SIG-M5 (cell line): ENCODE measurements at regions not wholly inside any gene's neighbourhood (a gene's known extent, or its start where the extent isn't known, plus 50 kb on each side); places are given as distances from the start of the nearest gene placed in this dataset.
"Not testable (repeated sequence)": the region's sequence is repeated elsewhere in the genome, so short reads cannot be mapped to it uniquely, and the experiment has no call there.

Source experiments
- DNase-seq: peaks from one replicate; lab custom pipeline; 2025; lab: John Stamatoyannopoulos, UW

DNA sequence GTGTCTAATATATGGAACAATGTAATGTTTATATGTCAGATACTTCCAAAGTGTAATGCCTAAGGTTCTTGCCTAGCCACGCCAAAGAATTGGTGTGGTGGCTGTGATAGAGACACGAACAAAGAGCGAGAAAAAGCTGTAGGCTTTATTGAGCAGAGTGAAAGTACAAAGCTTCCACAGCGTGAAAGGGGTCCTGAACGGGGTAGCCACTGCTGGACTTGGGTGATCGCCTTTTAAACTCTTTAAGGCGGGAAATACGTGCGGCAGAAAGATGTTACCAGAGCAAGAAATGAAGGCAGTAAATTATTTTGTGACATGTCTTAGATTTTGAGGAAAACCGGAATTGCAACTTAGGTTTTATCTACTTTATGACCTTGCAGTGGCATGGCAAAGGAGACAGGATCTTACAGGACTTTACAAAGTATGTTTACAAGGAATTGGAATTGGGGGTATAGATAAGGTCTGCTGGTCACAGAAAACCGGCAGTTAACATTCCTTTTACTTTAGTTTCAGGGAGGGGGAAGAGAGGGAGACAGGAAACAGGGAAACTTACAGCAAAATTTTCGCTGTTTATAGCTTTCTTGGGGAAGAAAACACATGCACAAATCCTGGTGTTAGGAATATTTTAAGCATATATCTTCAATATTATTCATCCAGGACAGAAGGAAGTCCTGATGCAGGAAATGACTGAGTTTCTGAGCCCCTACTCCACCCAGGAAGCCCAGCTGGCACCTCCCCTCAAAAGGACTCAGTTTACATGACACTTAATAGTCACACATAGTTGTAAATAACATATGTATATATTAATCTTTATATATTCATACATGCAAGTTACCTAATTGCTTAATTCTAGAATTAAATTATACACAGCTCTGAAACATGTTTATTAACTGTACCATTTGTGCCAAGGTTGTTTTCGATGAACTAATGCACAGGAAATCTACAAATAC, 421.3 kb upstream of the PABPC4L start:
- not testable (repeated sequence) for DNase-seq

GRCh38 chr4:134622199-134622598, 420.6 kb upstream of the PABPC4L start:
- DNase-seq: no peak

DNA sequence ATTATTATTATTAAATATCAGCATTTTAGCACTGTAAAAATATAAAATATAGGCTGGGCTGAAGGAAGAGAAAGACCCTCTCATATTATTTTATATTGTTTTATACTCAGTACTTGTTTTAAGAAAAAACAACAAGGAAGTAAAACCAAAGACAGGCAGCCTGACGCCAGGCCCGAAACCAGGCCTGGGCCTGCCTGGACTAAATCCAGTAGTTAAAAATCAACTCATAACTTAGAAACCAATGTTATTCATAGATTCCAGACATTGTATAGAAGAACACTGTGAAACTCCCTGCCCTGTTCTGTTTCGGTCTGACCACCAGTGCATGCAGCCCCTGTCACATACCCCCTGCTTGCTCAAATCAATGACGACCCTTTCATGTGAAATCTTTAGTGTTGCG, 420.1 kb upstream of the PABPC4L start:
- not testable (repeated sequence) for DNase-seq

DNA sequence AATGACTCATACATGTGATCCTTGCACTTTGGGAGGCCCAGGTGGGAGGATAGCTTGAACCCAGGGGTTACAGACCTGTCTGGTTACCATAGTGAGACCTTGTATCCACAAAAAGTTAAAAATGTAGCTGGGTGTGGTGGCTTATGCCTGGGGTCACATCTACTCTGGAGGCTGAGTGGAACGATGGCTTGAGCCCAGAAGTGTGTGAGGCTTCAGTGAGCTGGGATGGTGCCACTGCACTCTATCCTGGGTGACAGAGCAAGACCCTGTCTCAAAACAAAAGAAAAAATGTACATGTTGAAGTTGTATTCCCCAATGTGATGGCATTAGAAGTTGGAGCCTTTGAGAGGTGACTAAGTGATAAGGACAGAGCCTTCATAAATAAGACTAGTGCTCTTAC, 409.4 kb upstream of the PABPC4L start:
- no peak for DNase-seq

DNA sequence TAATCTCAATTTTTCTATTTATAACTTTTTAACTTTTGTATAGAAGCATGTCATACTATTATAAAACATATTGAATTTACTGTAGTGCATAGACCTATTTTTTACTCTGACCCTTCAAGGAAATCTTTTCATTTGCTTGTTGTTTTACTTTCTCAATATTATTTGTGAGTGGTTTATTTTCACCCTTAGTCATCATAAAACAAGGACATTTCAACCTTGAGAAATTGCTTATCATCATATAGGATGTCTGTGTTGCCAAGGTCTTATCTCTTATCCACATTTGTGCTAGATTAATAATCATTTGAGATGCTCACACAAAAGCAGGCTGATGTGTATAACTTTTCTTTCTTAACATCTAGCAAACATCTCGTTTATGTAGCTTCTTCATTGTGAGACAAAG, 408.6 kb upstream of the PABPC4L start:
- DNase-seq: no peak

DNA sequence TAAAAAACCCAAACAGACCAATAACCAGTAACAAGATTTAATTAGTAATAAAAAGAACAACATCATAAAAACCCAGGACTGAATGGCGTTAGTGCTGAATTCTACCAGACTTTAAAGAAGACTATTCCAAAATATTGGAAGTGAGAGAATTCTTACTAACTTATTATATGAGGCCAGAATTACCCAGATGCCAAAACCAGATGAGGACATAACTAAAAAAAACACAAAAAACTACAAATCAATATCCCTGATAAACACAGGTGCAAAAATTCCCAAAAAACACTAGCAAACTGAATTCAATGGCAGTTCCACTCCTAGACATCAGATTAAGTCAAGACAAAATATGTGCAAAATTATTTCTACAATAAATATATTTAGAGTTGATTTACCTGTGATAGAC, 400.1 kb upstream of the PABPC4L start:
- DNase-seq: no peak

GRCh38 chr4:134591326-134591725, 389.7 kb upstream of the PABPC4L start:
- DNase-seq: no peak

DNA sequence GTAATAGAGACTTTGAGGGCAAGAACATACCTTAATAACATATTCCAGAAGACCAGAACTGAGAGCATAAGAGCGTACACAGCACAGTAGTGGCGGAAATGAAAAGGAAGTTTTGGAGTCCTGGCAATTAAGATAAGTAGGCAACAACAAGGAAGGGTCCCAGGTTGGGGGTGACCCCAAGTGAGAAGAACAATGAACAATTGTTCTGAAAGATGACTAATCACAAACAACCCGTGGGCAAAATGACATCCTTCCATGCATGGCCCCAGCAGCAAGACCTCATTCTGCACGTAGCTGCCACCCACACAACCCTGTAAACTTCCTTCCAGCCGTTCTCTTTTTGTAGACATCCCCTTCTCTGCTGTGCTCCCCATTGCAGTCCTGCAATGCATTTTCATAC, 384.4 kb upstream of the PABPC4L start:
- DNase-seq: no peak

DNA sequence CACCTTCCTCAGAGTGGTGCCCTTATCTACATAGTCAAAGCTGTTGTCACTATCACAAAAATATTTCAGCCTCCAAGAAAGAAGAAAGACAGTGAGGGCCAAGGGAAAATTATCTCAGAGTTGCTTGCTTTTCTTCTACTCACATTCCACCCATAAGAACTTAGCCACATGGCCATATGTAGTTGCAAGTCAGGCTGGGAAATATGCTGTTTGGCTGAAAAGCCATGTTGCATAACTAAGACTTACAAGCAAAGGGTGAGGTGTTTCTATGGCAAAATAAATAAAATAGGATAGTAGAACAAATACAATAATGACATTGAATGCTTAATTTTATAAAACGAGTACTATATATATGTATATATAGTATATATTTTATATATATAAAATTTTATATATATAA, 365.9 kb upstream of the PABPC4L start:
- no peak for DNase-seq

DNA sequence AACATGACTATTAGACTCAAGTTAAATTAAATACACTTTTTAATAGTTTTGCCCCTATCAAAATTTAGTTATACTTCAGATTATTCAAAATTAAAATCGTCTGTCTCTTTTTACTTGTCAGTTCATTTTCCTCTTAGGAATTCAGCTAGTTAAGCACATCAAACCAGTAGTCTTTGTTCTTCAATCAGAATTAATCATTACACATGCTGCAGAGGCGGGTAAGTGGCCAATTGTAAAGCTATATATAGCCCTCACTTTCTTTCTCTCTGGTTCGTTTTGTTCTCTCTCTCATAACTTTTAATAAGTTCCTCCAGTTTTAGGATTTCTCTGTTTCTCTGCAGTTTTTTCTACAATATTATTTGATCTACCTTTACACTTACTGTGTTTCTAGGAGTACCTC, 359.1 kb upstream of the PABPC4L start:
- no peak for DNase-seq

DNA sequence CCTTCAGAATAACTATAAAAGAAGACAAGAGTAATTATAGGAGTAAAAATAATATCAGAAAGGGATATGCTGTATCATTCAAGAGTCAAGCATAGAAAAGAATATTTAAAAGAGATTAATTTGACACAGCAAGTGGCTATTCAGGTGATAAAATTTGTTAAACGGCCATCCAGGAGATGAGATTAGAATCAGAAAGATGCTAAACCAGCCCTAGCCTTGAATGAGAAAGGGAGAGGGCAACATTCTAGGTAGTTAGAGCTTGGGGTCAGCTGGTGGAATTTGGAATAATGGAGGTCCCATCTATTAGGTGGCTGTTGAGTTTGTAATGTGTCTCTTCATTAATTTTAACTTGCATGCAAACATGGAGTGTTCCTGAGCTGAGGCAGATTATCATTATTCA, 350.5 kb upstream of the PABPC4L start:
- no peak for DNase-seq

- DNase-seq: no peak
Measured at GRCh38 chr4:134551348-134551747, 349.8 kb upstream of the PABPC4L start.

DNA sequence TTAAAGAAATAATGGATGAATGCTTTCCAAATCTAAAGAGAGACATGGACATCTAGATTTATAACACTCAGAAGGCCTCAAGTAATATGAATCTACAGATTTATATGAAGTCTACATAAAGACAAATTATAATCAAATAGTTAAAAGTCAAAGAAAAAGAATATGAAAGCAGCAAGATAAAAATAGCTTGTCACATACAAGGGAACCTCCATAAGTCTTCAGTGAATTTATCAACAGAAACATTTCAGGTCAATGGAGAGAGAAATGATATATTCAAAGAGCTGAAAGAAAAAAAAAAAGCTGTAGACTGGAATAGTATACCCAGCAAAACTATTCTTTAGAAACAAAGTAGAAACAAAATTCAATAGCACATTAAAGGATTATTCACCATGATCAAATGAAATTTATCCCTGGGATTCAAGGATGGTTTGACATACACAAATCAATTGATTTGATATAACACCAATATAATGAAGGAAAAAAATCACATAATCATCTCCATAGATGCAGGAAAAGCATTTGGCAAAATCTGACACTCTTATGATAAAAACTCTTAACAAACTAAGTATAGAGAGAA, 346.6 kb upstream of the PABPC4L start:
- DNase-seq: no peak

DNA sequence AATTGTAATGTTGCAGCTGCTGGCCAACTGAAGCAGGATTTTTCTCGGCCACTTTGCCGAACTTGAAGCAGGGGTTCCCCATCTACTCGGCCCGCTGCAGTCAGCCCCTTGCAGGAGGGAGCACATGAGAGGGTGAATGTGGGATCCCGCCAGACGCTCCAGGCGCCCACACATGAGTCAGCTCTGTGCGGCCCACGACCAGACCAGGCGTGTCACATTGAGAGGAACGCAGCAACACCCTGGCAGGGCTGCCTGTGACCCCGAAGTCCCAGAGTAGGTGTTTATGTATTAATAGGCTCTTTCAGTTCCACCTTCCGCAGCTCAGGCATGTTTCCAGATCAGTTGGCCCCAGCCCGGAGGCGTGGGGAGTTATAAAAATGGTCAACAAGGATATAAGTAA, 344.7 kb upstream of the PABPC4L start:
- no peak for DNase-seq

GRCh38 chr4:134544303-134544770, 342.7 kb upstream of the PABPC4L start:
- DNase-seq: no peak

DNA sequence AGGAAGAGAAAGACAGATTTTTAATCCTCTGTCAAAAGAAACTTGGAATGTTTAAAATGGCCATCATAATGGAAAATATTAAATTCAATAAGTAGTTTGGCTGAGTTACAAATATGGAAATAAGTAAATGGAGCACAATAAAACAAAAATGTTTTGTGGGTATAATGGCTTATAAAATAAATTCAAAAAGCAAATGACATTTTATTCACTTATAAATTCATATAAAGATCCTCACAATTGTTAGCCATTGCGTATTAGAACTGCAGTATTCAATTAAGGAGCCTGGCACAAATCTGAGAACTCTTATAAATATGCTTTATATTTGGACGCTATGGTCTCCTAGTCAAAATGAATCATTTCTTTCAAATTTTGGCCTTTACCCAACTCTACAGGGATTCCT, 339.0 kb upstream of the PABPC4L start:
- no peak for DNase-seq

GRCh38 chr4:134539729-134540231, 338.2 kb upstream of the PABPC4L start:
- no peak for DNase-seq

GRCh38 chr4:134537701-134538100, 336.1 kb upstream of the PABPC4L start:
- DNase-seq: no peak

DNA sequence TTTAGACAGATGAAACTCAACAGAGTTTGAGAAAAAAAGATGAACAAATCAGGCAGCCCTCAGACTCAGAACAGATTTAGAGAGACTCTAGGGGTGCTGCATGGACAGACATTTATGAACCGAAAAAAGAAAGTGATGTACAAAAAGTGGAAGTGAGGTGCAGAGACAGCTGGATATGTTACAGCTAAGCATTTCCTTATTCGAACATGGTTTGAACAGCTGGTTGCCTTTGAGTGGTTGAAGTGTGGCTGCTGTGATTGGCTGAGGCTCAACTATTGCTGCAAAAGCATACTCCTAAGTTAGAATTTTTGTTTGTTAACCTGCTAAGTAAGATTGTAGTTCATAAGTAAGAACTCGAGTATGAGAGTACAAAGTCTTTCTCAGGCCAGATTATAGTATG, 331.5 kb upstream of the PABPC4L start:
- DNase-seq: no peak

DNA sequence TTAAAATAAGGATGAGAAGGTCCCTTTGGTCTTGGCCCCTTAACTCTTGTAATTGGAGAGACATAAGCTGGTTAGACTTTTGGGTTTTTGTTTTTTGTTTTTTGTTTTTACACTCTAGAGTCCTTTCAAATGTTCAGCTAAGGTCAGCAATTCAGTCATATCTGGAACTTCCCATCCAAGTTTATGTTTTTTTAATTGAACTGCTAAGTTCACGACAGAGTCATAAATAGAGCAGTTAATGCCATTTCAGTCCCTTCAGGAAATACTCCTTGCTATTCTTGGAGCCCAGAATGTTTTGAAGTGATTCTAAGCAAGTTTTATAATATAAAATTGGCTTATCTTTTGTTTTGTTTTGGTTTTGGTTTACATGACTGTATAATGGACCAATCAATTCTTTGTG, 329.4 kb upstream of the PABPC4L start:
- DNase-seq: no peak

DNA sequence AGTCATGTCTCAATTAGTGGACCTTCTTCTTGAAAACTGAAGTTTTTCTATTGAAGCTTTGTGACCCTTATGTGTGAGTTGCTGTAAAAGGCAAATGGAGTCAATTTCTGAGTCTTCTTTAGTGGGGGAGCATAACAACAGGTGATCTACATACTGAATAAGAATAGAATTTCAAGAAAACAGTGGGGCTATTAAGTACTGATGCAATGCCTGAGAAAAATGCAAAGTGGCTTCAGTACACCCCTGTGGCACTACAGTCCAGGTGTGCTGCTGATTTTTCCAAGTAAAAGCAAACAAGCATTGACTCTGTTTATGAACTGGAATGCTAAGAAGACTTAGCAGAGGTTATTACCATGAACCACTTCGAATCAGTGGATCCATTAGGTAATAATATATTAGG, 328.0 kb upstream of the PABPC4L start:
- no peak for DNase-seq

- DNase-seq: no peak
Measured at GRCh38 chr4:134518574-134519217, 317.1 kb upstream of the PABPC4L start.

- no peak for DNase-seq
Measured at GRCh38 chr4:134510544-134510943, 309.0 kb upstream of the PABPC4L start.
